SK-N-SH treated with all-trans-retinoic acid at 6 μM for 48 hours (cell line): ENCODE measurements at regions not wholly inside any gene's neighbourhood (a gene's known extent, or its start where the extent isn't known, plus 50 kb on each side); places are given as distances from the start of the nearest gene placed in this dataset.

Source experiments
- ATAC-seq: fragments of 200-7000 bp; cut with Tn5 transposase; 3 replicates; pipeline ENCODE4 v1.9.1; 2020; ENCODE audit warnings: mild to moderate bottlenecking, moderate library complexity
- ARNTL ChIP-seq: fragments of 450-650 bp; formaldehyde crosslinking; IDR thresholded peaks from 2 replicates; pipeline ENCODE4 v1.5.0; 2020; ENCODE audit warnings: low read depth, mild to moderate bottlenecking, moderate library complexity, borderline replicate concordance
- BACH2 ChIP-seq: fragments of 250-450 bp; sonication (Bioruptor Pico); IDR thresholded peaks from 2 replicates; pipeline ENCODE4 v1.9.0; 2021; ENCODE audit warnings: mild to moderate bottlenecking, borderline replicate concordance
- CSDC2 ChIP-seq: fragments of 250-450 bp; sonication (Bioruptor Pico); IDR thresholded peaks from 2 replicates; pipeline ENCODE4 v1.5.0; 2020; ENCODE audit warnings: mild to moderate bottlenecking, moderate library complexity
- ESRRG ChIP-seq: fragments of 250-450 bp; sonication (Bioruptor Pico); IDR thresholded peaks from 2 replicates; pipeline ENCODE4 v1.6.1; 2021; ENCODE audit warnings: mild to moderate bottlenecking
- GLIS3 ChIP-seq: fragments of 250-450 bp; sonication (Bioruptor Pico); IDR thresholded peaks from 2 replicates; pipeline ENCODE4 v1.5.0; 2020; ENCODE audit warnings: mild to moderate bottlenecking, moderate library complexity
- ISL1 ChIP-seq: fragments of 250-450 bp; sonication (Bioruptor Pico); IDR thresholded peaks from 2 replicates; pipeline ENCODE4 v2.1.2; 2022; ENCODE audit warnings: mild to moderate bottlenecking, moderate library complexity
- OSR1 ChIP-seq: fragments of 250-450 bp; sonication (Bioruptor Pico); IDR thresholded peaks from 2 replicates; pipeline ENCODE4 v1.8.0; 2022; ENCODE audit warnings: moderate library complexity, mild to moderate bottlenecking, inconsistent platforms
- PPARA ChIP-seq: fragments of 250-450 bp; sonication (Bioruptor Pico); IDR thresholded peaks from 2 replicates; pipeline ENCODE4 v1.5.0; 2020; ENCODE audit warnings: mild to moderate bottlenecking, borderline replicate concordance
- RARB ChIP-seq: fragments of 250-450 bp; sonication (Bioruptor Pico); IDR thresholded peaks from 2 replicates; pipeline ENCODE4 v1.8.0; 2021; ENCODE audit warnings: mild to moderate bottlenecking, moderate library complexity
- TCF4 ChIP-seq: fragments of 250-450 bp; sonication (Bioruptor Pico); IDR thresholded peaks from 2 replicates; pipeline ENCODE4 v1.8.0; 2021; ENCODE audit warnings: mild to moderate bottlenecking, moderate library complexity, borderline replicate concordance
- TOX ChIP-seq: fragments of 250-450 bp; sonication (Bioruptor Pico); IDR thresholded peaks from 2 replicates; pipeline ENCODE4 v1.8.0; 2021; ENCODE audit warnings: mild to moderate bottlenecking, moderate library complexity, borderline replicate concordance
- ZC3H10 ChIP-seq: fragments of 250-450 bp; sonication (Bioruptor Pico); IDR thresholded peaks from 2 replicates; pipeline ENCODE4 v1.5.1; 2021; ENCODE audit warnings: mild to moderate bottlenecking, moderate library complexity
- ZFP3 ChIP-seq: fragments of 250-450 bp; sonication (Bioruptor Pico); IDR thresholded peaks from 2 replicates; pipeline ENCODE4 v1.5.0; 2020; ENCODE audit warnings: mild to moderate bottlenecking, moderate library complexity
- ZFP30 ChIP-seq: fragments of 450-650 bp; formaldehyde crosslinking; IDR thresholded peaks from 2 replicates; pipeline ENCODE4 v1.5.0; 2022; ENCODE audit warnings: mild to moderate bottlenecking, moderate library complexity
- ZNF565 ChIP-seq: fragments of 450-650 bp; formaldehyde crosslinking; conservative IDR thresholded peaks from 2 replicates; pipeline ENCODE4 v1.5.0; 2020; ENCODE audit warnings: low read depth, mild to moderate bottlenecking, moderate library complexity
- ZNF70 ChIP-seq: fragments of 450-650 bp; formaldehyde crosslinking; IDR thresholded peaks from 2 replicates; pipeline ENCODE4 v1.5.0; 2020; ENCODE audit warnings: mild to moderate bottlenecking, moderate library complexity
- ZNF8 ChIP-seq: fragments of 450-650 bp; formaldehyde crosslinking; IDR thresholded peaks from 2 replicates; pipeline ENCODE4 v1.5.0; 2020; ENCODE audit warnings: mild to moderate bottlenecking, moderate library complexity
- TF ChIP-seq, protein P1 (sequence below): fragments of 250-450 bp; sonication (Bioruptor Pico); IDR thresholded peaks from 2 replicates; pipeline ENCODE4 v1.8.0; 2021; ENCODE audit warnings: low read depth, mild to moderate bottlenecking, moderate library complexity, borderline replicate concordance
- TF ChIP-seq, protein P2 (sequence below): fragments of 250-450 bp; sonication (Bioruptor Pico); IDR thresholded peaks from 2 replicates; pipeline ENCODE4 v1.5.1; 2021; ENCODE audit warnings: mild to moderate bottlenecking, moderate library complexity
- TF ChIP-seq, protein P3 (sequence below): fragments of 250-450 bp; sonication (Bioruptor Pico); IDR thresholded peaks from 2 replicates; pipeline ENCODE4 v1.8.0; 2020; ENCODE audit warnings: mild to moderate bottlenecking, moderate library complexity, borderline replicate concordance
- TF ChIP-seq, protein P4 (sequence below): fragments of 250-450 bp; sonication (Bioruptor Pico); IDR thresholded peaks from 2 replicates; pipeline ENCODE4 v1.5.1; 2020; ENCODE audit warnings: low read depth, mild to moderate bottlenecking, moderate library complexity
- TF ChIP-seq, protein P5 (sequence below): fragments of 250-450 bp; sonication (Bioruptor Pico); IDR thresholded peaks from 2 replicates; pipeline ENCODE4 v1.5.0; 2020; ENCODE audit warnings: mild to moderate bottlenecking, moderate library complexity

DNA sequence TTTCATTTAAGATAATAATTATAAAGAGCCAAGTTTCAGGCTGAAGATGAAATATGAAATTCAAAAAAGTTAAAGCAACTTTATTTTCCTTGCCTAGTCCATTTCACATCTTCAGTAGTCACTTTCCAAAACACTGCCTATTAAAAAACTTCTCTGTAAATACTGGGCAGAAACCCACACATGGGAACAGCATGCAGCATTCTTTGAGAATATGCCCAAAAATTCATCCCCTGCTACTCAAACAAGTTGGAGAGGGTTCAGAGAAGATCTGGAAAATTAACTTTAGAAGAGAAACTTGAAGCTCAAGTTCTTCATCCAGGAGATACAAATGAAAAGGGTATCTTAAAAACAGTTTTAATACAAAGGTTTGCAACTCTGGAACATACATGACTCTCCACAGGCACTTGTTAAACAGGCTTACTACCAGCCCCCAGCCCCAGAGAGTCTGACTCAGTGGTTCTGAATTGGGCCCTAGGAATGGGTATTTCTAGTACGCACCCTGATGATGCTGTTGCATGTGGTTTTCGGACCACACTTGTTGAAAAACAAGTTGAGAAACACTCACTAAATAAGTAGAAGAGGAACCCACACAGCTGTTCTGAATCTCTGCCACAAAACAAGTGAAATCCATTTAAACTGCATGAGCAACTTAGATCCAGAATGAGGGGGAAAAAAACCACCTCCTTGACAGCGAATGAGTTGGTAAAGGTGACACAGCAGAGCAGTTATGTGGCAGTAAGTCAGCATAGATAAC lies 329.1 kb downstream of the SATB2 start:
- ATAC-seq = no peak

DNA sequence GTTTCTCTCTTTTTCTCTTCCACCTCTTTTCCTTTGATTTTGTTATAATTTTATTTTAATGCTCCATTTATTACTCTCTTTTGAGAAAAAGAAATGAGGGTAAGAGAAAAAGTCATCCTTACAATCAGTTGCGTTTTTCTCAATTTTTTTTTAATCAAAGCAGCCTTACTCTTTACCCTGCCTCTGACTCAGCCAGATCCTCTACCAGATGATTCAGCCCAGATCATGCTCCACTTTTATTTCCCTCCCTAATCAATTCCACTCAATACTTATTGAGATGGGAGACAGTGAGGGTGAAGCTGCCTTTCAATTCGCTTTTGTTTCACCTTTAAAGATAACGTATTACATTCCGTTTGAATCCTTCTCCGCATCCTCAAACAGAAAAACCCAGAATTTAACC lies 337.9 kb downstream of the SATB2 start:
- TF ChIP-seq ZNF70 (CRISPR knock-in tag) (no peak), ESRRG (no peak), TOX (CRISPR knock-in tag) (no peak)
- ATAC-seq = no peak

More for the DNA sequence above, 329.1 kb downstream of the SATB2 start:
- TF ChIP-seq ARNTL (CRISPR knock-in tag) = no peak

DNA sequence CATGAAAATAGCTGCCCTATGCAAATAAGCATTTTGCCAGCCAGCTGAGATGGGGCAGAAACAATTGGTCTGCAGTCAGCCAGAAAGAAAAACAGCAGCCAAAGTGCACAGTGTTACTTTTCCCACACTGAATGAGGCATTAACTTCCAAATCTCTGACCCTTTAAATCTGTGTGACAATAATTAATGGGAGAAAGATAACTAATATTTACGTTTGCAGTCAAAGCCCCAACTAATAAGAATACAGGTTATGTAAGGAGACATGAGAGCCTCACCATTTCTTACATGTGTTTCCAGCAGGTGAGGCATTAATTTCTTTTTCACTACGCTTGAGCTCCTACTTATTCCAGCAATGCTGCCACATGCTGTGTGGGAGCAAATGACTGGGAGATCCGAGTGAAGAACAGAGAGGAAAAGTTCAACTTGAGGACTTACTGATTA lies 339.0 kb downstream of the SATB2 start:
- no peak for ATAC-seq
- TF ChIP-seq OSR1 (CRISPR knock-in tag) (no peak), ZNF70 (CRISPR knock-in tag) (no peak), ARNTL (CRISPR knock-in tag) (no peak), BACH2 (no peak), ZC3H10 (CRISPR knock-in tag) (no peak), ZNF8 (CRISPR knock-in tag) (no peak), ZNF565 (CRISPR knock-in tag) (no peak), ZFP30 (CRISPR knock-in tag) (no peak), ZFP3 (CRISPR knock-in tag) (no peak), GLIS3 (CRISPR knock-in tag) (no peak), TOX (CRISPR knock-in tag) (no peak), ISL1 (CRISPR knock-in tag) (no peak), TCF4 (no peak), CSDC2 (CRISPR knock-in tag) (no peak), ESRRG (no peak), PPARA (CRISPR knock-in tag) (no peak)
- TF ChIP-seq, protein P1, sequence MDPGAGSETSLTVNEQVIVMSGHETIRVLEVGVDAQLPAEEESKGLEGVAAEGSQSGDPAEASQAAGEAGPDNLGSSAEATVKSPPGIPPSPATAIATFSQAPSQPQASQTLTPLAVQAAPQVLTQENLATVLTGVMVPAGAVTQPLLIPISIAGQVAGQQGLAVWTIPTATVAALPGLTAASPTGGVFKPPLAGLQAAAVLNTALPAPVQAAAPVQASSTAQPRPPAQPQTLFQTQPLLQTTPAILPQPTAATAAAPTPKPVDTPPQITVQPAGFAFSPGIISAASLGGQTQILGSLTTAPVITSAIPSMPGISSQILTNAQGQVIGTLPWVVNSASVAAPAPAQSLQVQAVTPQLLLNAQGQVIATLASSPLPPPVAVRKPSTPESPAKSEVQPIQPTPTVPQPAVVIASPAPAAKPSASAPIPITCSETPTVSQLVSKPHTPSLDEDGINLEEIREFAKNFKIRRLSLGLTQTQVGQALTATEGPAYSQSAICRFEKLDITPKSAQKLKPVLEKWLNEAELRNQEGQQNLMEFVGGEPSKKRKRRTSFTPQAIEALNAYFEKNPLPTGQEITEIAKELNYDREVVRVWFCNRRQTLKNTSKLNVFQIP (CRISPR knock-in tag) = no peak
- TF ChIP-seq, protein P2, sequence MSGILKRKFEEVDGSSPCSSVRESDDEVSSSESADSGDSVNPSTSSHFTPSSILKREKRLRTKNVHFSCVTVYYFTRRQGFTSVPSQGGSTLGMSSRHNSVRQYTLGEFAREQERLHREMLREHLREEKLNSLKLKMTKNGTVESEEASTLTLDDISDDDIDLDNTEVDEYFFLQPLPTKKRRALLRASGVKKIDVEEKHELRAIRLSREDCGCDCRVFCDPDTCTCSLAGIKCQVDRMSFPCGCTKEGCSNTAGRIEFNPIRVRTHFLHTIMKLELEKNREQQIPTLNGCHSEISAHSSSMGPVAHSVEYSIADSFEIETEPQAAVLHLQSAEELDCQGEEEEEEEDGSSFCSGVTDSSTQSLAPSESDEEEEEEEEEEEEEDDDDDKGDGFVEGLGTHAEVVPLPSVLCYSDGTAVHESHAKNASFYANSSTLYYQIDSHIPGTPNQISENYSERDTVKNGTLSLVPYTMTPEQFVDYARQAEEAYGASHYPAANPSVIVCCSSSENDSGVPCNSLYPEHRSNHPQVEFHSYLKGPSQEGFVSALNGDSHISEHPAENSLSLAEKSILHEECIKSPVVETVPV (CRISPR knock-in tag) = no peak
- TF ChIP-seq, protein P3, sequence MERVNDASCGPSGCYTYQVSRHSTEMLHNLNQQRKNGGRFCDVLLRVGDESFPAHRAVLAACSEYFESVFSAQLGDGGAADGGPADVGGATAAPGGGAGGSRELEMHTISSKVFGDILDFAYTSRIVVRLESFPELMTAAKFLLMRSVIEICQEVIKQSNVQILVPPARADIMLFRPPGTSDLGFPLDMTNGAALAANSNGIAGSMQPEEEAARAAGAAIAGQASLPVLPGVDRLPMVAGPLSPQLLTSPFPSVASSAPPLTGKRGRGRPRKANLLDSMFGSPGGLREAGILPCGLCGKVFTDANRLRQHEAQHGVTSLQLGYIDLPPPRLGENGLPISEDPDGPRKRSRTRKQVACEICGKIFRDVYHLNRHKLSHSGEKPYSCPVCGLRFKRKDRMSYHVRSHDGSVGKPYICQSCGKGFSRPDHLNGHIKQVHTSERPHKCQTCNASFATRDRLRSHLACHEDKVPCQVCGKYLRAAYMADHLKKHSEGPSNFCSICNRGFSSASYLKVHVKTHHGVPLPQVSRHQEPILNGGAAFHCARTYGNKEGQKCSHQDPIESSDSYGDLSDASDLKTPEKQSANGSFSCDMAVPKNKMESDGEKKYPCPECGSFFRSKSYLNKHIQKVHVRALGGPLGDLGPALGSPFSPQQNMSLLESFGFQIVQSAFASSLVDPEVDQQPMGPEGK (CRISPR knock-in tag) = no peak

DNA sequence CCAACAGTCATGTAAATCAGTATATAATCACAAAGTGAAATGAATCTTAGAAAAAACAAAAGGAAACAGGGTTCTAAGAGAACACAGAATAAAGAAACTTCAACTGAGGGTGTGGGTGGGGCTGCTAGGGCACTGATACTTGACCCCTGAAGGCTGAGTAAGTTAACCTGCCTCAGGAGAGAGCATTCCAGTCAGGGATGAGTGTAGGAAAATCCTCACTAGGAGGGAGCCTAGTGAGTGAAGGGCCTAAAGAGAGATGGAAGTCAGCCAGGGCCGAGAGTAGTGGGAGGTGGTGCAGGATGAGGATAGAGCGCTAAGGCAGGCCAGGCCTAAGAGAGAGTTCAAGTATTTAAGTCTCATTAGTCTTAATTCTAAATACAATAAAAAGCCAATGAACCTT lies 342.6 kb downstream of the SATB2 start:
- ATAC-seq = no peak
- TF ChIP-seq ZNF565 (CRISPR knock-in tag) (no peak), RARB (CRISPR knock-in tag) (no peak), TCF4 (no peak), ZFP30 (CRISPR knock-in tag) (no peak), ZNF70 (CRISPR knock-in tag) (no peak), ZNF8 (CRISPR knock-in tag) (no peak), ARNTL (CRISPR knock-in tag) (no peak), ESRRG (no peak), ISL1 (CRISPR knock-in tag) (no peak), ZC3H10 (CRISPR knock-in tag) (no peak), BACH2 (no peak), CSDC2 (CRISPR knock-in tag) (no peak)
- TF ChIP-seq, protein P1 (CRISPR knock-in tag) = no peak
- TF ChIP-seq, protein P4, sequence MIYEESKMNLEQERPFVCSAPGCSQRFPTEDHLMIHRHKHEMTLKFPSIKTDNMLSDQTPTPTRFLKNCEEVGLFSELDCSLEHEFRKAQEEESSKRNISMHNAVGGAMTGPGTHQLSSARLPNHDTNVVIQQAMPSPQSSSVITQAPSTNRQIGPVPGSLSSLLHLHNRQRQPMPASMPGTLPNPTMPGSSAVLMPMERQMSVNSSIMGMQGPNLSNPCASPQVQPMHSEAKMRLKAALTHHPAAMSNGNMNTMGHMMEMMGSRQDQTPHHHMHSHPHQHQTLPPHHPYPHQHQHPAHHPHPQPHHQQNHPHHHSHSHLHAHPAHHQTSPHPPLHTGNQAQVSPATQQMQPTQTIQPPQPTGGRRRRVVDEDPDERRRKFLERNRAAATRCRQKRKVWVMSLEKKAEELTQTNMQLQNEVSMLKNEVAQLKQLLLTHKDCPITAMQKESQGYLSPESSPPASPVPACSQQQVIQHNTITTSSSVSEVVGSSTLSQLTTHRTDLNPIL (CRISPR knock-in tag) = no peak
- TF ChIP-seq, protein P5, sequence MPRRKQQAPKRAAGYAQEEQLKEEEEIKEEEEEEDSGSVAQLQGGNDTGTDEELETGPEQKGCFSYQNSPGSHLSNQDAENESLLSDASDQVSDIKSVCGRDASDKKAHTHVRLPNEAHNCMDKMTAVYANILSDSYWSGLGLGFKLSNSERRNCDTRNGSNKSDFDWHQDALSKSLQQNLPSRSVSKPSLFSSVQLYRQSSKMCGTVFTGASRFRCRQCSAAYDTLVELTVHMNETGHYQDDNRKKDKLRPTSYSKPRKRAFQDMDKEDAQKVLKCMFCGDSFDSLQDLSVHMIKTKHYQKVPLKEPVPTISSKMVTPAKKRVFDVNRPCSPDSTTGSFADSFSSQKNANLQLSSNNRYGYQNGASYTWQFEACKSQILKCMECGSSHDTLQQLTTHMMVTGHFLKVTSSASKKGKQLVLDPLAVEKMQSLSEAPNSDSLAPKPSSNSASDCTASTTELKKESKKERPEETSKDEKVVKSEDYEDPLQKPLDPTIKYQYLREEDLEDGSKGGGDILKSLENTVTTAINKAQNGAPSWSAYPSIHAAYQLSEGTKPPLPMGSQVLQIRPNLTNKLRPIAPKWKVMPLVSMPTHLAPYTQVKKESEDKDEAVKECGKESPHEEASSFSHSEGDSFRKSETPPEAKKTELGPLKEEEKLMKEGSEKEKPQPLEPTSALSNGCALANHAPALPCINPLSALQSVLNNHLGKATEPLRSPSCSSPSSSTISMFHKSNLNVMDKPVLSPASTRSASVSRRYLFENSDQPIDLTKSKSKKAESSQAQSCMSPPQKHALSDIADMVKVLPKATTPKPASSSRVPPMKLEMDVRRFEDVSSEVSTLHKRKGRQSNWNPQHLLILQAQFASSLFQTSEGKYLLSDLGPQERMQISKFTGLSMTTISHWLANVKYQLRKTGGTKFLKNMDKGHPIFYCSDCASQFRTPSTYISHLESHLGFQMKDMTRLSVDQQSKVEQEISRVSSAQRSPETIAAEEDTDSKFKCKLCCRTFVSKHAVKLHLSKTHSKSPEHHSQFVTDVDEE (CRISPR knock-in tag) = no peak
- TF ChIP-seq, protein P3 (CRISPR knock-in tag) = no peak
